Activated CD8-positive, alpha-beta memory T cell treated with anti-CD3 and anti-CD28 coated beads for 4 hours (primary cell): ENCODE measurements at regions not wholly inside any gene's neighbourhood (a gene's known extent, or its start where the extent isn't known, plus 50 kb on each side); places are given as distances from the start of the nearest gene placed in this dataset.
A peak's percentile ranks its signal among the peaks of the same experiment; 100 is the strongest.

Experiments used
- DNase-seq, 2 donors: peaks; one replicate each; pipeline ENCODE4 v3.0.0-alpha.2; 2020; ENCODE audit warnings: low read depth in 2 of 2

- DNase-seq, result no peak
Measured at GRCh38 chr11:70739811-70740487, 341.6 kb downstream of the CTTN start.

GRCh38 chr11:70740488-70740851, 342.1 kb downstream of the CTTN start:
- DNase-seq, result no peak

GRCh38 chr11:70741085-70741484, 342.8 kb downstream of the CTTN start:
- DNase-seq, result no peak

GRCh38 chr11:70742553-70743291, 344.4 kb downstream of the CTTN start:
- DNase-seq, result no peak

GRCh38 chr11:70743329-70743728, 345.0 kb downstream of the CTTN start:
- no peak for DNase-seq

- no peak for DNase-seq
Measured at GRCh38 chr11:70743941-70744351, 345.6 kb downstream of the CTTN start.

GRCh38 chr11:70744396-70745185, 346.3 kb downstream of the CTTN start:
- no peak for DNase-seq

GRCh38 chr11:70745451-70745850, 347.1 kb downstream of the CTTN start:
- DNase-seq, result no peak

- no peak for DNase-seq
Measured at GRCh38 chr11:70745941-70746340, 347.6 kb downstream of the CTTN start.

- no peak for DNase-seq
Measured at GRCh38 chr11:70746351-70746750, 348.0 kb downstream of the CTTN start.

GRCh38 chr11:70747285-70747684, 349.0 kb downstream of the CTTN start:
- no peak for DNase-seq

- DNase-seq, result no peak
Measured at GRCh38 chr11:70747921-70748320, 349.6 kb downstream of the CTTN start.

- DNase-seq, result no peak
Measured at GRCh38 chr11:70751142-70751734, 352.9 kb downstream of the CTTN start.

GRCh38 chr11:70755410-70756158, 357.3 kb downstream of the CTTN start:
- DNase-seq, result peak; percentile 4 to 11

- DNase-seq, result no peak
Measured at GRCh38 chr11:70756341-70756740, 358.0 kb downstream of the CTTN start.

GRCh38 chr11:70756756-70757155, 358.4 kb downstream of the CTTN start:
- DNase-seq, result no peak

- DNase-seq, result no peak
Measured at GRCh38 chr11:70757241-70757640, 358.9 kb downstream of the CTTN start.

GRCh38 chr11:70758206-70758605, 359.9 kb downstream of the CTTN start:
- DNase-seq, result no peak

- no peak for DNase-seq
Measured at GRCh38 chr11:70759846-70760245, 361.5 kb downstream of the CTTN start.

GRCh38 chr11:70760416-70761020, 362.2 kb downstream of the CTTN start:
- no peak for DNase-seq
